ENCODE measurements at regions not wholly inside any gene's neighbourhood (a gene's known extent, or its start where the extent isn't known, plus 50 kb on each side); places are given as distances from the start of the nearest gene placed in this dataset.

DNA sequence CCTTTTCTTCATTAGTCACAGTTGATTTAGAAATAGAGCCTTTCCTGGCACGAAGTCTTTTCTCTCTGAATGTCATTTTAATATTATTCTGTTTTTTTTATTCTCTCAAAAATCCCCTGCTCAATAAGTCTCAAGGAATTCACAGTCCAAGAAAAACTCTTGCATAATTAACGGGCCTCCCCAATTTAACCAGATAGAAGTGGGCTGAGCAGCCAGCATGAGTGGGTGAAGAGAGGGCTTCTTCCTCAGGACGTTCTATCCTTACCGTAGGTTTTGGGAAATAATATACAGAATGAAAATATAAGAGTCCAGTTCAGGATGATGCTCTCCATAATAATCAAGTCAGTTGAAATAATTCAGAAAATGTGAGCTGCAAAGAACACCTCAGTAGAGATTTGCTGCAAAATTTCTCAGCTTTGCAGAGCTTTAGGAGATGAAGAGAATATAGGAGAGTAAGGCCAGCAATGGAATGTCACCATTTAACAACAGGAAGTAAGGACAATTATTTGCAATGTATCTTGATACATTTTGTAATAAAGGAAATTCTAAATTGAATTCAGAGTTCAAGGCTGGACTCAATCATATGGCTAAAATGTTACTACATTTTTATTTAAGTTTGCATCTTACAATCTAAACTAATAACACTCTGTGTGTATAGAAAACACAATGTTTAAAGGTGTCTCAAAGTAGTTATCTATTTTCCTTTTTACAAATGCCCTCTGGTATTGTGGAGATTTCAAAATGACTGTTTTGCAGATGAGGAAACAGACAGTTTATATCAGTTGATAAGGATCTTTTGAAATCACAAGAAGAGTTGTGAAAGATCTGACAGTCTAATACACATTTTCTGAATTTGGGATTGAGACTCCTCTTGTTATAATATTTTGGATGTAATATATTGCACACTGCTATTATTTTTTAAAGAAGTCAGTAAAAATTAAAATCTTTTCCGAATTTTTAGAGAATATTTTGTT is 1724.1 kb upstream of the SEL1L start:
- TF ChIP-seq, protein P1, sequence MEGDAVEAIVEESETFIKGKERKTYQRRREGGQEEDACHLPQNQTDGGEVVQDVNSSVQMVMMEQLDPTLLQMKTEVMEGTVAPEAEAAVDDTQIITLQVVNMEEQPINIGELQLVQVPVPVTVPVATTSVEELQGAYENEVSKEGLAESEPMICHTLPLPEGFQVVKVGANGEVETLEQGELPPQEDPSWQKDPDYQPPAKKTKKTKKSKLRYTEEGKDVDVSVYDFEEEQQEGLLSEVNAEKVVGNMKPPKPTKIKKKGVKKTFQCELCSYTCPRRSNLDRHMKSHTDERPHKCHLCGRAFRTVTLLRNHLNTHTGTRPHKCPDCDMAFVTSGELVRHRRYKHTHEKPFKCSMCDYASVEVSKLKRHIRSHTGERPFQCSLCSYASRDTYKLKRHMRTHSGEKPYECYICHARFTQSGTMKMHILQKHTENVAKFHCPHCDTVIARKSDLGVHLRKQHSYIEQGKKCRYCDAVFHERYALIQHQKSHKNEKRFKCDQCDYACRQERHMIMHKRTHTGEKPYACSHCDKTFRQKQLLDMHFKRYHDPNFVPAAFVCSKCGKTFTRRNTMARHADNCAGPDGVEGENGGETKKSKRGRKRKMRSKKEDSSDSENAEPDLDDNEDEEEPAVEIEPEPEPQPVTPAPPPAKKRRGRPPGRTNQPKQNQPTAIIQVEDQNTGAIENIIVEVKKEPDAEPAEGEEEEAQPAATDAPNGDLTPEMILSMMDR (IDR thresholded peaks at IDR 0.05), result no peak
- TF ChIP-seq POLR2AphosphoS5 (IDR thresholded peaks at IDR 0.05) (no peak), EP300 (IDR thresholded peaks at IDR 0.05) (no peak), POLR2A (IDR thresholded peaks at IDR 0.05) (no peak)
